ENCODE measurements at regions not wholly inside any gene's neighbourhood (a gene's known extent, or its start where the extent isn't known, plus 50 kb on each side); places are given as distances from the start of the nearest gene placed in this dataset.

- peak; percentile 12 for DNase-seq (ENCODE audit: low read depth)
- H3K4me3 ChIP-seq (ENCODE audit: low read depth, low read length), result no peak overlapping the region
- no peak for TF ChIP-seq CTCF (IDR thresholded peaks at IDR 0.05; ENCODE audit: insufficient read depth, low read depth, low read length, missing control alignments)
These were observed 1010.9 kb upstream of the NXPH2 start for GRCh38 chr2:139790807-139791752.

- TF ChIP-seq CTCF (IDR thresholded peaks at IDR 0.05; ENCODE audit: insufficient read depth, low read depth, low read length, missing control alignments), result no peak
- no peak overlapping the region for H3K4me3 ChIP-seq (ENCODE audit: low read depth, low read length)
- no peak for DNase-seq (ENCODE audit: low read depth)
These were observed 1009.9 kb upstream of the NXPH2 start for GRCh38 chr2:139790136-139790535.

GRCh38 chr2:139778732-139779131 is 998.5 kb upstream of the NXPH2 start:
- no peak for TF ChIP-seq CTCF (IDR thresholded peaks at IDR 0.05; ENCODE audit: insufficient read depth, low read depth, low read length, missing control alignments)
- no peak overlapping the region for H3K4me3 ChIP-seq (ENCODE audit: low read depth, low read length)
- DNase-seq (ENCODE audit: low read depth), result no peak

GRCh38 chr2:139773720-139774277 is 993.6 kb upstream of the NXPH2 start:
- no peak for TF ChIP-seq CTCF (IDR thresholded peaks at IDR 0.05; ENCODE audit: insufficient read depth, low read depth, low read length, missing control alignments)
- H3K4me3 ChIP-seq (ENCODE audit: low read depth, low read length), result no peak overlapping the region
- no peak for DNase-seq (ENCODE audit: low read depth)

GRCh38 chr2:139769633-139770032 is 989.4 kb upstream of the NXPH2 start:
- no peak for TF ChIP-seq CTCF (IDR thresholded peaks at IDR 0.05; ENCODE audit: insufficient read depth, low read depth, low read length, missing control alignments)
- H3K4me3 ChIP-seq (ENCODE audit: low read depth, low read length), result no peak overlapping the region
- DNase-seq (ENCODE audit: low read depth), result no peak

GRCh38 chr2:139763705-139764104 is 983.5 kb upstream of the NXPH2 start:
- TF ChIP-seq CTCF (IDR thresholded peaks at IDR 0.05; ENCODE audit: insufficient read depth, low read depth, low read length, missing control alignments), result no peak
- DNase-seq (ENCODE audit: low read depth), result no peak
- H3K4me3 ChIP-seq (ENCODE audit: low read depth, low read length), result no peak overlapping the region

Data from GM12865 (cell line).